ENCODE measurements at regions not wholly inside any gene's neighbourhood (a gene's known extent, or its start where the extent isn't known, plus 50 kb on each side); places are given as distances from the start of the nearest gene placed in this dataset. TPM values are rescaled to one million over a fixed set of nuclear protein-coding genes. Genes with fewer than 3 reads are reported as not detected.

Small RNA genes in the stretch of these regions (small RNA-seq; reads per million reads assigned to genes)
- not detected for gene RF00004
